NOMO-1 (cell line): ENCODE measurements at regions not wholly inside any gene's neighbourhood (a gene's known extent, or its start where the extent isn't known, plus 50 kb on each side); places are given as distances from the start of the nearest gene placed in this dataset.
"Not testable (repeated sequence)": the region's sequence is repeated elsewhere in the genome, so short reads cannot be mapped to it uniquely, and the experiment has no call there.

ENCODE experiments used
- DNase-seq, 2 experiments: peaks; one replicate each; lab custom pipeline; 2025; ENCODE audit not compliant: unreplicated experiment in 2 of 2; lab: John Stamatoyannopoulos, UW

DNA sequence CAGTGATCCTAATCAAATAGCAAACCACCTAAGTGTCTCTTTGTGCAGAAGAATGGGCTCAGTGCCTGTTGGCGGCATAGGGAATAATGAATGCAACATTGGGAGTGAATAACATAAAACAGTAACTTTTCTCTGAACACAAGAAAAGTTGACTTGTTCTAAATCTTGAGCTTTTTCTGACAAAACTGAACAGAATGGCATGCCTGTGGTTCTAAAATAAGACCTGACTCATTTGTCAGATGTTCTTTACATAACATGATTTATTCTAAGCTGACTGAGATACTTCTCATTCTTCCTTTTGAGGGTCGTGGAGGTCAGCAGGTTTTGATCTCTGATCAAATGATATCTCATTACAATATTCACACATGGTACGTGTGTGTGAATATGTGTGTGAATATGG lies 165.4 kb upstream of the WDR1 start:
- DNase-seq: no peak

GRCh38 chr4:10279261-10279660 lies 162.7 kb upstream of the WDR1 start:
- DNase-seq: no peak

DNA sequence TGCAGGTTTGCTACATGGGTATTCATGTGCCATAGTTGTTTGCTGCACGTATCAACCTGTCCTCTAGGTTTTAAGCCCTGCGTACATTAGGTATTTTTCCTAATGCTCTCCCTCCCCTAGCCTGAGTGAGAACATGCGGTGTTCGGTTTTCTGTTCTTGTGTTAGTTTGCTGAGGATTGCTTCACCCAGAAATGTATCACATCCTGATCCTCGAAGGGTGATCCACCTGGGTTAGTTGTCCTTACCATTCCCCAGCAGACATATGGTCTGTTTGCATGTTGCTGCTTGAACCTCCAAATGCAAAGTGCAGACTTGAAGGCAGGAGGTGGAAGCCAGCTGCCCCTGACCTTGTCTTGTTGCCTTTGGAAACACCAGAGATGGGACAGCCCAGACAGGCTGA lies 161.5 kb upstream of the WDR1 start:
- no peak for DNase-seq

GRCh38 chr4:10276152-10276551 lies 159.6 kb upstream of the WDR1 start:
- no peak for DNase-seq

GRCh38 chr4:10275696-10276095 lies 159.1 kb upstream of the WDR1 start:
- no peak for DNase-seq

- no peak for DNase-seq
Observed at GRCh38 chr4:10273030-10273429, 156.4 kb upstream of the WDR1 start.

DNA sequence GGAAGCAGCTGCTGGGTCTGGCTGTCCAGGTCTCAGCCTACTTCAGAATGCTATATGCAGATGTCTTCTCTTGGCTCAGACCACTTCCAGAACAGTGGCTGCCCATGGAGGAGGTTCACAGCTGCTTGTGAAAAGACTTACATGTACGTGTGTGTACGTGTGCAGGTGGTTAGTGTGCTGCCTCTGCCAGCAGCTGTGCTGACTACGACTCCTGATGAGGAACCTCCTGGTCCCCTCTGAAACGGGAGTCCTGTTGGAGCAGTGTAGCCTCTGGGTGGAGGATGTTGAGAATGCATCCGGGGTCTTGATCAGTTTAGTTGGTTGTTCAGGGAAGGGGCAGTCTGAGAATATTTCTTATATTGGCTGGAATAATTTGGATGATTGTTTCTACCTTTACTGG lies 155.9 kb upstream of the WDR1 start:
- no peak for DNase-seq

DNA sequence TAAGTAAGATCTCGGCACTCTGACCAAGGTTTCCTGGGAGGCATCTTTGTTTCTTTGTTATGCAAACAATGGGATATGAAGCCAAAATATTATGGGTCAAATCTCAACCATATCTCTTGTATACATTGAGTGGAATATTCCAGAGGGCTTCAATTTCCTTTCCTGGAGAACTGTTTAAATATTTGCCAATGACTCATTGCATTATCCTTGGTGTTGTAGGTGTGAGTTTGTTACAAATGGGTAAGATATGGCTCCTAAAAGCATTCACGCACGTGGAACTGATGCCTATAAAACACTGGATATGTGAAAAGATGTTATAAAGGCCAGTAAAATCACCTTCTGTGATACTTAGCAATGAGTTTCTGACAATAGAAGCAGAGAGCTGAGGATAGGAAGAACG lies 150.5 kb upstream of the WDR1 start:
- DNase-seq: no peak

DNA sequence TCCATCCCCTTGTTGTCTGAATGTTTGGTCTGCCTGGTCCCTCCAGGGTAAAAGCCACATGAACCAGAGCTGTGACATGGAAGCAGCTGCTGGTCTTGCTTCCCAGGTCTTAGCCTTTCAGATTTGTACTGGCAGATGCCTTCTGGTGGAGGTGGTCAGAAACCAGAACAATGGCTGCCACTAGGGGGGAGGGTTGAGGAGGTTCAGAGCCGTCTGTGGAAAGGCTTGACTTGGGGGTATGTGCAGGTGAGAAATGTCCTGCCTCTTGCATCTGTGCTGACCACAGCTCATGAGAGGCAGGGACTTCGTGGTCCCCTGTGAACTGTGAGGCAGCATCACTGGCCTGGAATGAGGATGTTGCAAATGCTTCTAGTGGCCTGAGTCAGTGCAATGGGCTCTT lies 144.2 kb upstream of the WDR1 start:
- no peak for DNase-seq

DNA sequence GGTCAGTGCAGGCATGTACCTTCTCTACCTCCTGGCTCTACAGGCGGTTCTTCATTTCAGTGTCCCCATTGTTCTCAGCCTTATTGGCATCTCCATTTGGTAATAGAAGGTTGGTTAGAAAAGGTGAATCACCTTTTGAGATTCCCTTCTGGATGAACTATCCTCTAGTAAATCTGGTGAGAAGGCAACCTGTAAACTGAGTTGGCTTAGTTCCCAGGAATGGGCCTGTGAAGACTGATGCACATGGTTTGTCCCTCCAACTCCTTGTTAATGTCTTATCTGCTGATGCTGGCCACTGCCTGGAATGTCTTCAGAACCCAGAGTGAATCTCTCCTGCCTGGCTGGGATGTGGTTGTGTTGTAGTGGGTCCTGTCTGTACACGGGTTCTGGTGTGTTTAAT lies 143.4 kb upstream of the WDR1 start:
- DNase-seq: no peak

DNA sequence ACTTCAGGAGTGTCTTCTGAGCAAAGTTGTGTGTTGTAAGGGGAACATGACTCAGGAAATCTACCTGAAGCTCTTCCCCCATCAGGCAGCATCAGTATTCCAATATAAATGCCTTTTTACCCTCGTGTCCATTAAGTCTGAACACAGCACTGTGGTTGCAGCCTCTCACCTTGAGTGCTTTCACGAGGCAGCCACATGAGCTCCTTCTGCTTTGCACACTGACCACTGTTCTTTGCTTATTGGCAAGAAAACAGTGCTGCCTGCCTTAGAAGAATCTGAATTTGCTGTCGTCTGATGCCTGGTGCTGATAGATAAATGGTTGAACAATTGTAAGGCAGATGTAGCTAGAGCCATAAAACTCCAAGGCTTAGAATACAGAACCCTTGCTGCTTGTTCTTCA lies 139.6 kb upstream of the WDR1 start:
- DNase-seq: no peak

GRCh38 chr4:10253765-10254164 lies 137.2 kb upstream of the WDR1 start:
- DNase-seq: no peak

DNA sequence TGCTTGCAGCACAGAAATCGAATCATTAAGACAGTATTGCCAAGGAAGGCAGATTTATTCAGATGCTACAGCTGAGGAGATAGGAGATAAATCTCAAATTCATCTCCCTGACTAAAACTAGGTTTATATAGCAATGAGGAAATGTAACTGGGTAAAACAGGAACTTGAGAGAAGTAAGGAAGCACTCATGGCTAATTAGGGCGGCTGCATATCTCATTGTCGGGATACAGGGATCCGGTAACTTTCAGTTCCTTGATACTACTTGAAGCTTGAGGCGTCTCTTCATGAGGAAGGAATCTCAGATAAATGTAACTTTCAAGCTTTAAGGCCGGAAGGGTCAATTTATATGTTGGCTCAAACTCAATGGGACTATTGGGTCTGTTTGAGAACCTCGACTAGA lies 129.2 kb upstream of the WDR1 start:
- DNase-seq: peak; percentile 14 to 62

GRCh38 chr4:10243856-10244255 lies 127.3 kb upstream of the WDR1 start:
- no peak for DNase-seq

- DNase-seq: no peak
Observed at GRCh38 chr4:10240691-10241090, 124.1 kb upstream of the WDR1 start.

- no peak for DNase-seq
Observed at GRCh38 chr4:10239982-10240654, 123.5 kb upstream of the WDR1 start.

- no peak for DNase-seq
Observed at GRCh38 chr4:10237131-10237530, 120.5 kb upstream of the WDR1 start.

DNA sequence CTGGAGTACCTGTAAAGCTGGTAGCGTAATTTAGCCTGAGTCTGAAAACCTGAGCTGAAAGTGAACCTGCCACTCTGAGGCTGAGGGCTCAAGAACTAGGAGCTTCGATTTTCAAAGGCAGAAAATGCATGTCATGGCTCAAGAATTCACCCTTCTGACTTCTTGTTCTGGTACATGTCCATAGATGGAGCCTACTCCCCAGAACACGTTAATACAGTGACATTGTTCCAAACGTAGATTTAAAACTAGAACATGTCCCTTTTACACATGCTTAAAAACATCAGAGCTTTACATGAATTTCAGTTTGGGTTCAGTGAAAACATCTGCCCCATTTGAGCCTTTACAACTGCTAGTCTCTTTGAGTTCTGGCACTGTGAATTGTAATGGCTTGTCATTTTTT lies 115.5 kb upstream of the WDR1 start:
- DNase-seq: no peak

GRCh38 chr4:10226756-10227155 lies 110.2 kb upstream of the WDR1 start:
- DNase-seq: no peak

- DNase-seq: no peak
Observed at GRCh38 chr4:10225096-10225495, 108.5 kb upstream of the WDR1 start.

DNA sequence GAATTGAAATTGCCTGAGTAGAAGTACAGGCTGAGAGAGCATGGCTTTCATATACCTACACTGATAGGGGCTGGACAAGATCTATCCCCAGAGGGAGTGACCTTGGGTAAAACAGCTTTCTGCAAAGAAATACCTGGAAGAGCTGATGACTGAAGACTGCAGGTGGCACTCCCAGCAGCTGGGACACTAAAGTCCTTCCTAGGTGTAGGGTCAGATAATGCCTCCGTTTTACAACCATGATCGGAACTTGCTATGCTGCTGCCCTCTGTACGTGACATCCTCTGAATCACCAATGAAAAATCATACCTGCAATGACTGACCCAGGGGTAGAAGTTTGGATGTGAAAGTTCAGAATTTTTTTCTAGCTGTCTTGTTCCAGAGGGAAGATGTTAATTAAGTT lies 107.2 kb upstream of the WDR1 start:
- DNase-seq: no peak

GRCh38 chr4:10213481-10213880 lies 96.9 kb upstream of the WDR1 start:
- not testable (repeated sequence) for DNase-seq

- DNase-seq: no peak
Observed at GRCh38 chr4:10212901-10213300, 96.3 kb upstream of the WDR1 start.
